ENCODE measurements at regions not wholly inside any gene's neighbourhood (a gene's known extent, or its start where the extent isn't known, plus 50 kb on each side); places are given as distances from the start of the nearest gene placed in this dataset.

DNA sequence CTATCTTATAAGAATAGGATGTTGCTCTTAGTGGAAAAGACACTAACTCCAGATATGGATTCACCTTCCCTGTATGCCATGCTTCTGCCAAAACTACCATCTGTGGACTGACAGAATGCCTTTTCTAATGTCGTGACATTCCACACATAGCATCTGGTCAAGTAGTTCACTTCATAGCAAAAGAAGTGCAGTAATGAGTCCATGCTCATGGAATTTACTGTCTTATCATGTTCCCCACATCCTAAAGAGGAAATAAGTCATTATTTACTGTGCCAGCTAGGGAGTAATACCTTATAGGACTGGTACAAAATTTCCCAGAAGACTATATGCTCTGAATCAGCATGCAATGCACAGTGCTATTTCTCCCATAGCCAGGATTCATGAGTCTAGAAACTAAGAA, 562.4 kb downstream of the TLL1 start:
- ATAC-seq (replicated peaks), result no peak
- DNase-seq, result no peak
- Mint-ChIP-seq H3K27ac (no peak overlapping the region), H3K36me3 (no peaks in the 10 kb centered on the region), H3K4me1 (no peaks in the 10 kb centered on the region), H3K4me3 (no peak overlapping the region), H3K9me3 (peaks cover 0 to 2% of the 10 kb centered on the region in 2 donors), H3K27me3 (no peaks in the 10 kb centered on the region)

DNA sequence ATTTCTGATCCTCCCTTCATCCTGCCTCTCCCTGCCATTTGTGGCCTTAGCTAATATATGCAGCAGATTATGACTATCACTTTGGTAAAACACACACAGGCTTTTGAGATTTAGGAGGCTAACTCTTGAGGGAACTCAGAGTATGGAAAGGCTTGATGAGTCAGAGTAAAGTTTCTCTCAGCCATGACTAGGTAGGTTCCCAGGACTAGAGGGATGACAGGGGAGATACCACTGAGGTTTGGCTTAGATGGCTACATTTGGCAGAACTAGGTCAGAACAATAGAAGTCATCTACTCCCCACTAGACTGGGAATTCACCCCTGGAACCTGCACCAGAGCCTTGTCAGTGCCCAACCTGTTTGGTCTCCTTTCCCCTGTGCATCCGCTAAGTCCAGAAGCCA, 585.7 kb downstream of the TLL1 start:
- Mint-ChIP-seq H3K27ac (no peak overlapping the region), H3K27me3 (no peaks in the 10 kb centered on the region), H3K36me3 (no peaks in the 10 kb centered on the region), H3K4me1 (no peaks in the 10 kb centered on the region), H3K9me3 (peaks cover 0 to 7% of the 10 kb centered on the region in 2 donors), H3K4me3 (no peak overlapping the region)
- DNase-seq (no peak), ATAC-seq (replicated peaks) (no peak)

GRCh38 chr4:166459621-166460020, 586.6 kb downstream of the TLL1 start:
- no peak for ATAC-seq (replicated peaks)
- Mint-ChIP-seq H3K4me1 (no peaks in the 10 kb centered on the region), H3K4me3 (no peak overlapping the region), H3K27me3 (no peaks in the 10 kb centered on the region), H3K9me3 (peaks cover 0 to 4% of the 10 kb centered on the region in 2 donors), H3K27ac (no peak overlapping the region), H3K36me3 (no peaks in the 10 kb centered on the region)
- DNase-seq, result no peak

DNA sequence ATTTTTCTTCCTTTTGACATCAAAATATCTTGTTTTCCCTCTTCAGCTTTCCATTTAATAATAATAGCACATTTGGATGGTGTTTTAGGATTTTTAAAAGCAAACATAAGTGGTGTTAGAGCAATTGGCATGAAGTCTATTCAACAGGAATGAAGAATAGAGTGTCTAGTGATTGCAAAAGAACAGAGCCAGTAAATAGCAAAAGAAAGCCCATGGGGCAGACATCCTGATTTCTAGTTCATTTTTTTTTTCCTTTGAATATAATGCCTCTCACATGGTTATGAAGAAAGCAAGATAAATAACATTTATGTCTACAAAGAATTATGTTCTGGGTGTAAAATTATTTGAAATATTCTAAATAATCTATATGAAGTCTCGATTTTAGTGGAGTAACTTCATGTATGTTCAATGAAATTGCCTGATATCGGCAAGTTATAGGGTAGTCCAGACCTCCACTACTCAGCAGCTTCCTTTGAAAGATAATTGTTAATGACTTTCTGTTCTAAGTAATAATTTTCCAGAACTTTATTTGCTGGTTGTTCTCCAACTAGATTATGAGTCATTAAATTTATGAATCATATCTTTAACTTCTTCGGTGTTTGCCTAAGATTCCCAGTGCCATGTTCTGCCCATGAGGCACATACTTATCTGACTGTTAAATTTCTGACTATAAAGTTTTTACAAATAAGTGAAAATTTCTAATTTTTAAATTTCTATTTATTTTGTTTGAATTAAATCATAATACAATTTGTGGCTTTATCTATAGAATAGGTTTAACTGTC, 587.9 kb downstream of the TLL1 start:
- Mint-ChIP-seq H3K36me3 (no peaks in the 10 kb centered on the region), H3K4me3 (no peak overlapping the region), H3K9me3 (no peaks in the 10 kb centered on the region), H3K27ac (no peak overlapping the region), H3K4me1 (no peaks in the 10 kb centered on the region), H3K27me3 (no peaks in the 10 kb centered on the region)
- ATAC-seq (replicated peaks) (no peak), DNase-seq (no peak)

DNA sequence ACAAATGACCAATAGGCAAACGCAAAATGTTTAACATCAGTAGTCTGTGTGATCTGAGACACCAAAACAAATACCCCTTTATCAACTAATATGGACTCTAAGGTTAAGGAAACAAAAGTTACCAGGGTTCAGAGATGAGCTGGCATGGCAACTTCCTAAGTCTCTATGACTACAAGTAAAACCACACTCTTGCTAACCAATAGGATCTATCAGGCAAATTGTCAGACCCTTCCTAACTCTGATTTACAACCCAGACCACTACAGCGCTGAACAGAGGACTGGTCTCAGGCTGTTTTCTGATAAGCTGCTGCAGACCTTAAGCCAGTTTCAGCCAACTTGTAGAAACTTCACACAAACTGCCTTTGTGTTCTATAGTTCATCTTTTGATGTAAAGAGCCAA, 608.0 kb downstream of the TLL1 start:
- ATAC-seq (replicated peaks) (no peak), DNase-seq (no peak)
- Mint-ChIP-seq H3K27me3 (no peaks in the 10 kb centered on the region), H3K9me3 (peaks cover 0 to 6% of the 10 kb centered on the region in 2 donors), H3K27ac (no peak overlapping the region), H3K4me3 (no peak overlapping the region), H3K4me1 (no peaks in the 10 kb centered on the region), H3K36me3 (no peaks in the 10 kb centered on the region)

- DNase-seq (no peak), ATAC-seq (replicated peaks) (no peak)
- Mint-ChIP-seq H3K27ac (no peak overlapping the region), H3K4me3 (no peak overlapping the region), H3K4me1 (no peaks in the 10 kb centered on the region), H3K9me3 (peaks cover 0 to 6% of the 10 kb centered on the region in 2 donors), H3K36me3 (no peaks in the 10 kb centered on the region), H3K27me3 (no peaks in the 10 kb centered on the region)
Measured at GRCh38 chr4:166481739-166482138, 608.7 kb downstream of the TLL1 start.

DNA sequence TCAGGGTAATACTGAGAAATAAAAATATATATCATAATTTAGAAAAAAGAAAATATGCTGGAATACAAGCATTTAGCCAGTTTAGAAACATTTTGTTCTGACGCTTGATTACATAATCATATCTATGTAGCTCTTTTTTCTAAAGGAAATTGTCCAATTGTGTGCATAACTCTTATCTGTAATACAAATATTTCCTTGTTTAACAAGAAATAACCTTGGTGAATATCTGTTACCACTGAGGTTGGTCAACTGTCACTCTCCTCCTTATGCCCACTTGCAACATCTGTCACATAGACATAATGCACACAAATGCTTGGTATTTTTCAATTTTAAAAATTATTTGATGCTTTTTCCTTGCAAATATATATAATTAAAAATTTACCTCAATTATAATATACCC, 609.7 kb downstream of the TLL1 start:
- H3K9me3 Mint-ChIP-seq, result peaks cover 0 to 2% of the 10 kb centered on the region in 2 donors
- ATAC-seq (replicated peaks), result no peak

GRCh38 chr4:166491635-166492034, 618.6 kb downstream of the TLL1 start:
- no peak for ATAC-seq (replicated peaks)
- H3K4me1 Mint-ChIP-seq, result no peaks in the 10 kb centered on the region
- H3K36me3 Mint-ChIP-seq, result no peaks in the 10 kb centered on the region
- no peak overlapping the region for H3K4me3 Mint-ChIP-seq
- H3K9me3 Mint-ChIP-seq, result peaks cover 2 to 3% of the 10 kb centered on the region in 2 donors
- H3K27ac Mint-ChIP-seq, result no peak overlapping the region
- no peak for DNase-seq
- no peaks in the 10 kb centered on the region for H3K27me3 Mint-ChIP-seq

More for the DNA sequence above, 609.7 kb downstream of the TLL1 start:
- Mint-ChIP-seq H3K4me3 (no peak overlapping the region), H3K27me3 (no peaks in the 10 kb centered on the region), H3K36me3 (no peaks in the 10 kb centered on the region), H3K27ac (no peak overlapping the region), H3K4me1 (no peaks in the 10 kb centered on the region)
- no peak for DNase-seq

GRCh38 chr4:166493924-166494345, 620.9 kb downstream of the TLL1 start:
- Mint-ChIP-seq H3K4me3 (no peak overlapping the region), H3K4me1 (no peaks in the 10 kb centered on the region), H3K36me3 (no peaks in the 10 kb centered on the region), H3K27ac (no peak overlapping the region), H3K9me3 (peaks cover 2 to 3% of the 10 kb centered on the region in 2 donors), H3K27me3 (no peaks in the 10 kb centered on the region)
- no peak for ATAC-seq (replicated peaks)
- DNase-seq, result no peak

DNA sequence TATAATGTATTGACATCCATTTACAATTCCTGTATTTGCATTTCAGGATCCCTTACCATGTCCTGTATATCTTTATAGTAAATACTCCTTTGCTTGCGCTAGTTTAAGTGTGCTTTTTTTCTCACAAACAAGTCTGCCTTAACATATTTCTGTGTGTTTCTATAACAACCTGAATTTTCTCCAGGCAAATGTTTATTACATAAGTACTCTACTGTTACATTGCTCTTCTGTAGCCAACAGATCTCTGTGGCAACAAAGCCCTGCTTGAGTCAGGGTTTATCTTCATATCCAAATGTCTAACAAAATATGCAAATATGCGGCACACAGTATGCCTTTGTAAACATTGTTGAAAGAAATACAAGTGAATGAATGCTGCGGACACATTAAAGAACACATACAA, 625.5 kb downstream of the TLL1 start:
- Mint-ChIP-seq H3K9me3 (peaks cover 4 to 5% of the 10 kb centered on the region in 2 donors), H3K4me3 (no peak overlapping the region), H3K36me3 (no peaks in the 10 kb centered on the region), H3K4me1 (no peaks in the 10 kb centered on the region), H3K27me3 (no peaks in the 10 kb centered on the region), H3K27ac (no peak overlapping the region)
- ATAC-seq (replicated peaks), result no peak
- DNase-seq, result no peak

GRCh38 chr4:166499820-166500219, 626.8 kb downstream of the TLL1 start:
- H3K4me3 Mint-ChIP-seq, result no peak overlapping the region
- H3K4me1 Mint-ChIP-seq, result no peaks in the 10 kb centered on the region

DNA sequence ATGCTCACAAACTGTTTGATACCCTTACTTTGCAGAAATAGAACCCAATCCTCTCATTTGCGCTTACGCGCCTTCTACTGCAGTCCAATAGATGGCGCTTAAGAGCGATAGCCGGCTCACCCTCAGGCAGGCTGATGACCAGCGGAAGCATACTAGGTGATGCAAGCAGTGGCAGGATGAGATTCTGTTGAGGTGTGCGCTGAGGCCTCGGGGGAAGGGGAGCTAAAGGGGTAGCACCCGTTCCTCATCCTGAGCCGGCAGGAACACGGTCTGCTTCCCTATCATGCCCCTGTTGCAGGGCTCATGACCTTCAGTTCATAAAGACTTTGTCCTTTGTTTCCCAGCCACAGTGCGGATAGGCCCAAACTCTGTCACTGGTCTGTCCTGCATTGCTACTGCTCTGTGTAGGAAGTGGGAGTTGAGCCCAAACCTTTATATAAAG, 628.9 kb downstream of the TLL1 start:
- no peaks in the 10 kb centered on the region for H3K4me1 Mint-ChIP-seq
- DNase-seq (no peak), ATAC-seq (replicated peaks) (no peak)
- no peaks in the 10 kb centered on the region for H3K27me3 Mint-ChIP-seq
- H3K36me3 Mint-ChIP-seq, result no peaks in the 10 kb centered on the region
- no peak overlapping the region for H3K27ac Mint-ChIP-seq
- H3K4me3 Mint-ChIP-seq, result no peak overlapping the region
- peaks cover 4% of the 10 kb centered on the region in 2 donors for H3K9me3 Mint-ChIP-seq

More at GRCh38 chr4:166499820-166500219, 626.8 kb downstream of the TLL1 start:
- peaks cover 4 to 5% of the 10 kb centered on the region in 2 donors for H3K9me3 Mint-ChIP-seq
- no peaks in the 10 kb centered on the region for H3K36me3 Mint-ChIP-seq
- no peaks in the 10 kb centered on the region for H3K27me3 Mint-ChIP-seq
- ATAC-seq (replicated peaks), result no peak
- DNase-seq, result no peak
- H3K27ac Mint-ChIP-seq, result no peak overlapping the region

- DNase-seq (no peak), ATAC-seq (replicated peaks) (no peak)
- Mint-ChIP-seq H3K27me3 (no peaks in the 10 kb centered on the region), H3K9me3 (peaks cover 4% of the 10 kb centered on the region in 2 donors), H3K4me1 (no peaks in the 10 kb centered on the region), H3K27ac (no peak overlapping the region), H3K4me3 (no peak overlapping the region), H3K36me3 (no peaks in the 10 kb centered on the region)
Measured at GRCh38 chr4:166502660-166503059, 629.6 kb downstream of the TLL1 start.

GRCh38 chr4:166506051-166506450, 633.0 kb downstream of the TLL1 start:
- no peaks in the 10 kb centered on the region for H3K27me3 Mint-ChIP-seq
- H3K27ac Mint-ChIP-seq, result no peak overlapping the region
- H3K9me3 Mint-ChIP-seq, result peaks cover 4% of the 10 kb centered on the region in 2 donors
- no peaks in the 10 kb centered on the region for H3K36me3 Mint-ChIP-seq
- H3K4me1 Mint-ChIP-seq, result no peaks in the 10 kb centered on the region
- no peak for DNase-seq
- H3K4me3 Mint-ChIP-seq, result no peak overlapping the region
- no peak for ATAC-seq (replicated peaks)

GRCh38 chr4:166512267-166512666, 639.2 kb downstream of the TLL1 start:
- no peak overlapping the region for H3K4me3 Mint-ChIP-seq
- ATAC-seq (replicated peaks) (no peak), DNase-seq (no peak)
- no peaks in the 10 kb centered on the region for H3K36me3 Mint-ChIP-seq
- no peaks in the 10 kb centered on the region for H3K27me3 Mint-ChIP-seq
- no peaks in the 10 kb centered on the region for H3K4me1 Mint-ChIP-seq
- H3K27ac Mint-ChIP-seq, result no peak overlapping the region
- peaks cover 2 to 3% of the 10 kb centered on the region in 2 donors for H3K9me3 Mint-ChIP-seq
